NB4 (cell line): ENCODE measurements at regions not wholly inside any gene's neighbourhood (a gene's known extent, or its start where the extent isn't known, plus 50 kb on each side); places are given as distances from the start of the nearest gene placed in this dataset.
"Not testable (repeated sequence)": the region's sequence is repeated elsewhere in the genome, so short reads cannot be mapped to it uniquely, and the experiment has no call there.

Experiments
- DNase-seq: peaks from one replicate; pipeline ENCODE4 v3.0.0; 2010; ENCODE audit warnings: low read depth
- H3K4me3 ChIP-seq: one replicate; pipeline ENCODE4 v1.5.1; 2011; ENCODE audit warnings: mild to moderate bottlenecking, low read depth, low read length, moderate library complexity
- CTCF ChIP-seq: IDR thresholded peaks from one replicate; pipeline ENCODE4 v1.5.1; 2012; ENCODE audit warnings: low read depth, low read length
- MYC ChIP-seq: IDR thresholded peaks from 2 replicates; pipeline ENCODE4 v1.6.1; 2011; ENCODE audit warnings: low read depth, low read length
- POLR2A ChIP-seq: IDR thresholded peaks from 2 replicates; pipeline ENCODE4 v1.6.1; 2011; ENCODE audit warnings: mild to moderate bottlenecking; ENCODE audit not compliant: insufficient read length; ENCODE audit errors: extremely low read depth
- TF ChIP-seq, protein P1 (sequence below): IDR thresholded peaks from 2 replicates; pipeline ENCODE4 v1.6.1; 2011; ENCODE audit warnings: low read depth, low read length

DNA sequence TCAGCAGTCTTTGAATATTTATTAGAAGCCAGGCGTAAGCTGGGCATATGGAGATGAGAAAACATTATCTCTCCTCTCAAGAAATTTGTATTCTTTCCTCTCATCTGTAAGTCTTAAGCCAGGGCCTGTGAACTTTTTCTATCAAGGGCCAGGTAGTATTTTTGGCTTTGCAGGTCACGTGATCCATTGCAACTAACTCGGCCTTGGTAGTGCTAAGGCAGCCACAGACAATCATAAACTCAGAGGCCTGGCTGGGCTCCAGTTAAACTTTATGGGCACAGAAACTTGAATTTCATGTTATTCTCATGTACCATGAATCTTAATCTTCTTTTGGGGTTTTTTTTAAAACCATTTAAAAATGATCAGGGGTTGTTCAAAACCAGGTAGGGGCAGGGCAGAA is 117.4 kb upstream of the PELI2 start:
- TF ChIP-seq POLR2A (no peak), MYC (no peak), CTCF (no peak)
- TF ChIP-seq, protein P1, sequence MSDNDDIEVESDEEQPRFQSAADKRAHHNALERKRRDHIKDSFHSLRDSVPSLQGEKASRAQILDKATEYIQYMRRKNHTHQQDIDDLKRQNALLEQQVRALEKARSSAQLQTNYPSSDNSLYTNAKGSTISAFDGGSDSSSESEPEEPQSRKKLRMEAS = no peak
- no peak for DNase-seq

GRCh38 chr14:56002342-56002741 is 115.9 kb upstream of the PELI2 start:
- DNase-seq = no peak
- H3K4me3 ChIP-seq = no peak overlapping the region
- no peak for TF ChIP-seq POLR2A
- no peak for TF ChIP-seq CTCF
- TF ChIP-seq MYC = no peak
- TF ChIP-seq, protein P1 = no peak

More for the DNA sequence above, 117.4 kb upstream of the PELI2 start:
- no peak overlapping the region for H3K4me3 ChIP-seq

DNA sequence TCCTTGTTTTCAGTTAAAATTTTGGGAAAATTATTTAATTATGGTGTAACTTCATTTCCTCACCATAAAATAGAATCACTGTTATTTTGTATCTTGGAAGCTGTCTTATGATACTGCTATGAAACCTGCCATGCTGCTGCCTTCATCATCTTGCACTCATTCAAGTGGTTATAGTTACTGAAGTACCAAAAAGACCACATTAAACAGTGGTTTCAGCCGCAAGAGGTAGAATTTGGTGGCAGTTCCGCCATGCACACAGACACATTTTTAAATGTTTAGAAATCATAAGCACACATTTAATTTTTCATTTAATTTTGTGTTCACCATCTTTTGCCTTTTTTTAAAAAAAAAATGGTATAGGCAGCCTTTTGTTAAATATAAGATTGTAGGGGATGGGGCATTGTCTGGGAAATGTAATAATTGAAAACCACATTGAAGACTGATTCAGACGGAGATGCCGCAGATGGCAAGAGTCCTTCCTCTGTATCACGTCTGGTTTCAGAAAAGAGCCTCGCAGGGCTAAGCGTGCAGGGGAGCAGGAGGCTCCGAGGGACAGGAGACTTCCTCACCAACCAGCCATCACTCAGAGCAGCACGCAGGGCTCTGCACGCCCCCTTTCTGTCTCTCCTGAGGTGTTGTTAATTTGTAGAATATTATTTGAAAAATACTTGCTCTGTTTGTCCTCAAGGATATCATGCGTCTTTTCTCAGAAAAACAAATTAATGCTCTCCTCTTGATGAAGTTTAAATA is 115.2 kb upstream of the PELI2 start:
- no peak overlapping the region for H3K4me3 ChIP-seq
- TF ChIP-seq MYC = no peak
- no peak for DNase-seq

DNA sequence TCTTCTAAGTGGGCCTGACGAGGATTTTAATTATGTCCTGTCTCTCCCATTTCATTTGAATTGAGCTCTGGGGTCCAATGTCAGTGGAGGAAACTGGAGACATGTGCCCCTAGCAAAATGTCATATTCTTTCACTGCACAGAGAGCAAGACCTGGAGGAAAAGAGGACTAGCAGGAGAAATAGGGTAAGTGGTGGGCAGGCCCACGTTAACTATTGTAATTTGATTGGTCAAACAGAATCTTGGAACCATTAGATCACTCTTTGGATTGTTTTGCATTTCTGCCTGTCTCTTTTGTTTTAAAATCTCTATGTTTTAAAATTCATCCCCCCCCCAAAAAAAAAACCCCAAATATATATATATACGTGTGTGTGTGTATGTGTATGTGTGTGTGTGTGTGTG is 113.9 kb upstream of the PELI2 start:
- TF ChIP-seq CTCF (no peak), MYC (no peak), POLR2A (no peak)
- TF ChIP-seq, protein P1 = no peak
- no peak overlapping the region for H3K4me3 ChIP-seq
- DNase-seq = no peak

- no peak for TF ChIP-seq POLR2A
- no peak for TF ChIP-seq CTCF
- TF ChIP-seq, protein P1 = no peak
- TF ChIP-seq MYC = no peak
- DNase-seq = no peak
- no peak overlapping the region for H3K4me3 ChIP-seq
Observed at GRCh38 chr14:56004786-56005185, 113.4 kb upstream of the PELI2 start.

- TF ChIP-seq, protein P1 = no peak
- TF ChIP-seq CTCF (no peak), MYC (no peak), POLR2A (no peak)
- DNase-seq = no peak
- H3K4me3 ChIP-seq = no peak overlapping the region
Observed at GRCh38 chr14:56005191-56006053, 112.8 kb upstream of the PELI2 start.

- not testable (repeated sequence) for DNase-seq, H3K4me3 ChIP-seq
Observed at GRCh38 chr14:56007491-56007890, 110.7 kb upstream of the PELI2 start.
